Progenitor cell of endocrine pancreas (in vitro differentiated cells): ENCODE measurements at regions not wholly inside any gene's neighbourhood (a gene's known extent, or its start where the extent isn't known, plus 50 kb on each side); places are given as distances from the start of the nearest gene placed in this dataset.
"Not testable (repeated sequence)": the region's sequence is repeated elsewhere in the genome, so short reads cannot be mapped to it uniquely, and the experiment has no call there.

Experiments used
- DNase-seq: peaks from one replicate; pipeline ENCODE4 v3.0.0; 2021; ENCODE audit warnings: low spot score; ENCODE audit not compliant: unreplicated experiment
- H3K27ac Mint-ChIP-seq: 2 replicates; pipeline ENCODE4 v1.8.0; 2021; ENCODE audit warnings: mild to moderate bottlenecking, moderate library complexity, mixed read lengths
- H3K27me3 Mint-ChIP-seq: 2 replicates; pipeline ENCODE4 v1.8.0; 2021; ENCODE audit warnings: mixed read lengths
- H3K36me3 Mint-ChIP-seq: 2 replicates; pipeline ENCODE4 v1.8.0; 2022; ENCODE audit warnings: mixed read lengths; ENCODE audit not compliant: insufficient read depth
- H3K4me1 Mint-ChIP-seq: 2 replicates; pipeline ENCODE4 v1.8.0; 2021; ENCODE audit warnings: low read depth, mixed read lengths
- H3K4me3 Mint-ChIP-seq: 2 replicates; pipeline ENCODE4 v1.8.0; 2021; ENCODE audit warnings: low read depth, mild to moderate bottlenecking, moderate library complexity, mixed read lengths
- H3K9me3 Mint-ChIP-seq: 2 replicates; pipeline ENCODE4 v1.8.0; 2021; ENCODE audit warnings: low read depth, mixed read lengths
- TF ChIP-seq, protein P1 (sequence below): fragments of 200-600 bp; sonication (generic); IDR thresholded peaks from one replicate; pipeline ENCODE4 v1.5.0; 2021; ENCODE audit warnings: antibody characterized with exemption, mild to moderate bottlenecking; ENCODE audit not compliant: unreplicated experiment

DNA sequence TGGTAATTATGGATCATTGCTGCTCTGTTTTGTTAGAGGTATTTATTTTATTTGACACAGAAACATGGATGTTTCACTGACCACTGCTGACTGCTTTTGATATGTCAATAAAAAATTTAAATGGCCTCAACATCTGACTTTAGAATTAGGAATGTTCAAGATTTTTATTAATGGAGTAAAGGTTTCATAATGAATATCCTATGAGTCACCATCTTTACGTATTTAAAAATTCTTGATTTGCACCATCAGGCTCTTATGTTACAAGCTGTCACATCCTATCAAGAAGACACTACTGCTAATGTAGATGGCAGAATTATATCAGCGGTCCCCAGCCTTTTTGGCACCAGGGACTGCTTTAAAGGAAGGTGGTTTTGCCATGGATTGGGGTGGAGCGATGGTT, 578.7 kb upstream of the NRP1 start:
- Mint-ChIP-seq H3K4me1 (peaks cover 7% of the 10 kb centered on the region), H3K36me3 (no peaks in the 10 kb centered on the region), H3K27me3 (peaks cover 2% of the 10 kb centered on the region), H3K9me3 (peaks cover 3% of the 10 kb centered on the region), H3K4me3 (no peak overlapping the region), H3K27ac (no peak overlapping the region)
- DNase-seq = no peak
- TF ChIP-seq, protein P1, sequence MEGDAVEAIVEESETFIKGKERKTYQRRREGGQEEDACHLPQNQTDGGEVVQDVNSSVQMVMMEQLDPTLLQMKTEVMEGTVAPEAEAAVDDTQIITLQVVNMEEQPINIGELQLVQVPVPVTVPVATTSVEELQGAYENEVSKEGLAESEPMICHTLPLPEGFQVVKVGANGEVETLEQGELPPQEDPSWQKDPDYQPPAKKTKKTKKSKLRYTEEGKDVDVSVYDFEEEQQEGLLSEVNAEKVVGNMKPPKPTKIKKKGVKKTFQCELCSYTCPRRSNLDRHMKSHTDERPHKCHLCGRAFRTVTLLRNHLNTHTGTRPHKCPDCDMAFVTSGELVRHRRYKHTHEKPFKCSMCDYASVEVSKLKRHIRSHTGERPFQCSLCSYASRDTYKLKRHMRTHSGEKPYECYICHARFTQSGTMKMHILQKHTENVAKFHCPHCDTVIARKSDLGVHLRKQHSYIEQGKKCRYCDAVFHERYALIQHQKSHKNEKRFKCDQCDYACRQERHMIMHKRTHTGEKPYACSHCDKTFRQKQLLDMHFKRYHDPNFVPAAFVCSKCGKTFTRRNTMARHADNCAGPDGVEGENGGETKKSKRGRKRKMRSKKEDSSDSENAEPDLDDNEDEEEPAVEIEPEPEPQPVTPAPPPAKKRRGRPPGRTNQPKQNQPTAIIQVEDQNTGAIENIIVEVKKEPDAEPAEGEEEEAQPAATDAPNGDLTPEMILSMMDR = no peak

DNA sequence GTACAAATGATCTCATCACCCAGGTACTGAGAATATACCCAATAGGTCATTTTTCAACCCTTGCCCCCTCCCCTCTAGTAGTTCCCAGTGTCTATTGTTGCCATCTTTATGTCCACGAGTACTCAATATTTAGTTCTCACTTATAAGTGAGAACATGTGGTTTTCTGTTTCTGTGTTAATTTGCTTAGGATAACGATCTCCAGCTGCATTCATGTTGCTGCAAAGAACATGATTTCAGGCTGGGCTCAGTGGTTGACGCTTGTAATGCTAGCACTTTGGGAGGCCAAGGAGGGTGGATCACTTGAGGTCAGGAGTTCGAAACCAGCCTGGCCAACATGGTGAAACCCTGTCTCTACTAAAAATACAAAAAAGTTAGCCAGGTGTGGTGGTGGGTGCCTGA, 575.0 kb upstream of the NRP1 start:
- H3K27ac Mint-ChIP-seq, DNase-seq, H3K4me3 Mint-ChIP-seq, H3K36me3 Mint-ChIP-seq, H3K9me3 Mint-ChIP-seq, H3K27me3 Mint-ChIP-seq: not testable (repeated sequence)
- peaks cover 15% of the 10 kb centered on the region for H3K4me1 Mint-ChIP-seq

DNA sequence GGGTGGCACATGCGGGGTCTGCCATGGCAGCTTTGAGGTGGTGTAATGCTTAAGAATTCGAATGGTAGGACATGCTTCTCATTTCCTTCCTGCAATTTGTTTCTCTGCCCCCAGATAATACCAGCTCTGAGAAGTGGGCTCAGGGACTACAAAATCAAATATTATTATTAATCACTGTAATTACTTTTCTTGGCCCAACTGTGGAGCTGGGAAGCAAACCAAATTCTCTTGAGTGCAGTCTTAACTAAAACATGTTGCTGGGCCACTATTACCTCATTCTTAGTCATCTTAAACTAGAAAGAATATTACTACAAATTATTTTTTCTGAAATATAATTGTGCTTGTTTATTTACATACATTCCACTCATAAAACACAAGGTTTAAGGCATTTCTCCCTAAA, 566.7 kb upstream of the NRP1 start:
- Mint-ChIP-seq H3K27me3 (no peaks in the 10 kb centered on the region), H3K36me3 (no peaks in the 10 kb centered on the region), H3K27ac (no peak overlapping the region), H3K4me3 (no peak overlapping the region), H3K9me3 (peaks cover 9% of the 10 kb centered on the region), H3K4me1 (peaks cover 6% of the 10 kb centered on the region)
- DNase-seq = no peak
- TF ChIP-seq, protein P1 = no peak

DNA sequence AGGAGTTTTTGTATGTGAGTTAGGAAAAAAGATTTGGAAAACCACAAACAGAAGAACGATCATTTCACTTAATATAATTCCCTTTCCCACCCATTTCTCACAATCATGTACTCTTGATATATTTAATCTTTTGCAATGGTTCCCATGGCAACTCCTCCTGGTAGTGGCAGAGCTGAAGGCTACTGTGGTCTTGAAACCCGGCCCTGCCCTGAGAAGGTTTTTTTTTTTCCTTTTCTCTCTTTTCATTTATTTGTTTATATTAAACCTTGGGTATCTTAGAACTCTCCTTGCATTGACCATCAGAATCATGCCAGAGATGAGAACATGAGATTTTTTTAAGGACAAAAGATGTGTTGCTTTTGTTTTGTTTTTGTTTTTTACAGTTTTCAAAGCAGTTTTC, 566.1 kb upstream of the NRP1 start:
- no peak for DNase-seq
- H3K4me1 Mint-ChIP-seq = peaks cover 6% of the 10 kb centered on the region
- H3K4me3 Mint-ChIP-seq = no peak overlapping the region
- H3K27me3 Mint-ChIP-seq = no peaks in the 10 kb centered on the region
- peaks cover 9% of the 10 kb centered on the region for H3K9me3 Mint-ChIP-seq
- TF ChIP-seq, protein P1 = no peak
- no peaks in the 10 kb centered on the region for H3K36me3 Mint-ChIP-seq
- no peak overlapping the region for H3K27ac Mint-ChIP-seq

DNA sequence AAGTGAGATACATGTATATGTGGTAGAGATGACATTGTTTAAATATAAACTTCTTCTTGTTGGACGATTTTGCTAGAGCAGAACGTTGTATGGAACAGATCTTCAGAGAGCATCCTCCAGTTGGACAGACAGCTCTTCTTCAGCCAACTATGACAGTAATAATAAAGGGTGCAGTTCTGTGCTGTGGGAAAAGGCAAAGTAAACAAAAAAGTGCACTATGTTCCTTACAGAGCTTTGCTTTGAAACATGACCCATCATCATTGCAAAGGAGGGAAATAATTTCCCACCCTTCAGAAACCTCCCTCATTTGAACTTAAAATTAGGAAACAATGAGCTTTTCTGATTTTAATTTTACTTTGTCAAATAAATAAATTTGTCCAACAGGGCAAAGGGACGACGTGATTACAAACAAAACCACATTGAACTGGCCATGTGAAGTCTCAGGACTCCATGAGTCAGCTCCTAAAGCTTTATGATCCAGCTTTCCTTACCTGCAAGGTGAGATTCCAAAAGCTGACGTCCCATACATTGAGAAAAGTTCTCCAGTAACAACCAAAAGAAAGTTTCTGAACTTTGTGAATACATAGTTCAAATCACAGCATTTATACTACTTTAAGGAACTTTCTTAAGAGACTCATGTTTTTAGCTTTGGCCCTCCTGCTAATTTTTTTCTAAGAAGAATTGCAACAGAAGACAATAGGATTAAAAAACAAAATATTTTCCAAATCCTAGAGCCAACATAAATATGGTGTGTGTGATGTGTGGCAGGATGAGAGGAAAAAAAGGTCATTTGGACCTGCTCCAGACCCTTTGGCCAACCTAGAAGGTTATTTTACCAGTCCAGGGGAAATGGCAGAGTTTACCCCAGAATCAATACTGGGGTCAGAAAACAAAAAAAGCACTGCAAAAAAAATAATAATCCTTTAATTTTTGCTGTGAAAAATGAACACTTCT, 565.4 kb upstream of the NRP1 start:
- H3K9me3 Mint-ChIP-seq = peaks cover 13% of the 10 kb centered on the region
- no peak overlapping the region for H3K4me3 Mint-ChIP-seq
- TF ChIP-seq, protein P1 = no peak
- H3K36me3 Mint-ChIP-seq = no peaks in the 10 kb centered on the region
- no peak for DNase-seq
- no peaks in the 10 kb centered on the region for H3K27me3 Mint-ChIP-seq
- H3K4me1 Mint-ChIP-seq = peaks cover 4% of the 10 kb centered on the region
- no peak overlapping the region for H3K27ac Mint-ChIP-seq

DNA sequence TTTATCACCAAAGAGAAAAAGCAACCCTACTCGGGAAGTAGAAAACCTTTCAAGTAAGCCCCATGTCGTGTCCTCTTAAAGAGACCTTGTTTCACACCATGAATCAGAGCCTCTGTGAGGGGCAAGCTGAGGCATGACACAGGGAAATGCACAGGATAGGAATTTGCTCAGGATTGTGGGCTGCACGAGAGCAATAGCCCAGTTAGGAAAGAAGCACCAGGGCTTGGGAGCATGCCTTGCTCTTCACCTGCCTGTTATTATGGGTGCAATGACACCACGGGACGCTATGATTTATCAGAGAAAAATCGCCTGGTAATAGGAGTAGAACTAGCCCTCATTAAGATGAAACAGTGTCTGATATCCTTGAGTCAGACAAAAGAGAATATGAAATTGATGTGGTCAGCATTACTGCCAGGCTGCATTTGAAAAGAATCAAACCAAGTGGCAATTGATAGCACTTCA, 562.9 kb upstream of the NRP1 start:
- TF ChIP-seq, protein P1 = no peak

More for the DNA sequence above, 562.9 kb upstream of the NRP1 start:
- H3K9me3 Mint-ChIP-seq = peaks cover 17% of the 10 kb centered on the region
- H3K4me1 Mint-ChIP-seq = peaks cover 4% of the 10 kb centered on the region
- no peak overlapping the region for H3K27ac Mint-ChIP-seq
- no peaks in the 10 kb centered on the region for H3K36me3 Mint-ChIP-seq
- no peaks in the 10 kb centered on the region for H3K27me3 Mint-ChIP-seq
- DNase-seq = no peak
- H3K4me3 Mint-ChIP-seq = no peak overlapping the region
